A549 (cell line): ENCODE measurements at regions not wholly inside any gene's neighbourhood (a gene's known extent, or its start where the extent isn't known, plus 50 kb on each side); places are given as distances from the start of the nearest gene placed in this dataset.

Source experiments
- ATAC-seq, 2 experiments: fragments of 200-7000 bp in 1 of 2; fragments of >200 bp in 1 of 2; cut with Nextera tagmentation in 1 of 2; cut with Tn5 transposase in 1 of 2; 3 replicates each; pipeline versions ENCODE4 v1.8.0 to v1.9.1; 2018 to 2020; ENCODE audit warnings: mild to moderate bottlenecking in 1 of 2, moderate library complexity in 1 of 2
- CTCF ChIA-PET: fragments of 300-600 bp; sonication (Branson Sonifier 250); formaldehyde crosslinking; extraction: SDS; loops from one replicate; lab custom pipeline; 2021; ENCODE audit warnings: antibody characterized with exemption, inconsistent platforms; lab: Yijun Ruan, JAX
- POLR2A ChIA-PET: fragments of 350-600 bp; formaldehyde crosslinking; extraction: SDS; loops from one replicate; lab custom pipeline; 2021; ENCODE audit warnings: antibody characterized with exemption, inconsistent platforms; lab: Yijun Ruan, JAX
- DNase-seq, 2 experiments: peaks; one replicate each; pipeline versions ENCODE4 v3.0.0 to v3.0.0-alpha.2; 2011 to 2016; ENCODE audit warnings: low read depth in 1 of 2, low spot score in 1 of 2
- FAIRE-seq: peaks from 2 replicates; lab custom pipeline; 2011; peaks lifted over from hg19 to GRCh38; lab: Jason Lieb, UNC
- H3K27ac ChIP-seq, 2 experiments: fragments of >200 bp; sonication (Bioruptor Twin); formaldehyde crosslinking; 3 replicates each; pipeline ENCODE4 v1.5.1; 2016 to 2017
- H3K4me1 ChIP-seq: fragments of >200 bp; sonication (Bioruptor Twin); formaldehyde crosslinking; 3 replicates; pipeline ENCODE4 v1.6.1; 2016
- H3K4me2 ChIP-seq: fragments of >200 bp; sonication (Bioruptor Twin); formaldehyde crosslinking; 3 replicates; pipeline ENCODE4 v1.6.1; 2016
- H3K4me3 ChIP-seq: fragments of >200 bp; sonication (Bioruptor Twin); formaldehyde crosslinking; 3 replicates; pipeline ENCODE4 v1.5.1; 2016
- H3K9me3 ChIP-seq: fragments of >200 bp; sonication (Bioruptor Twin); formaldehyde crosslinking; 3 replicates; pipeline ENCODE4 v1.6.1; 2016
- BHLHE40 ChIP-seq: IDR thresholded peaks from 2 replicates; pipeline ENCODE4 v1.6.1; 2012; ENCODE audit warnings: low read depth, low read length, inconsistent platforms
- CEBPB ChIP-seq, 2 experiments: fragments of >200 bp in 1 of 2; sonication (Bioruptor Twin) in 1 of 2; formaldehyde crosslinking in 1 of 2; IDR thresholded peaks; 2 replicates each; pipeline ENCODE4 v1.6.1; 2012 to 2016
- CHD2 ChIP-seq: fragments of 150-350 bp; IDR thresholded peaks from 2 replicates; pipeline ENCODE4 v1.6.1; 2014; ENCODE audit warnings: low read length; ENCODE audit not compliant: partially characterized antibody
- EHMT2 ChIP-seq: fragments of 200-600 bp; sonication (generic); IDR thresholded peaks from 2 replicates; pipeline ENCODE4 v1.6.1; 2016; ENCODE audit warnings: antibody characterized with exemption, low read depth, mild to moderate bottlenecking, moderate library complexity
- ELK1 ChIP-seq: fragments of 150-350 bp; IDR thresholded peaks from 2 replicates; pipeline ENCODE4 v1.6.1; 2014; ENCODE audit warnings: low read depth, mild to moderate bottlenecking, low read length
- EP300 ChIP-seq, 2 experiments: fragments of >200 bp; sonication (Bioruptor Twin); formaldehyde crosslinking; IDR thresholded peaks; 2 replicates in 1 of 2; 3 replicates in 1 of 2; pipeline ENCODE4 v1.6.1; 2016 to 2017
- ESRRA ChIP-seq: fragments of 150-350 bp; IDR thresholded peaks from 2 replicates; pipeline ENCODE4 v1.6.1; 2014; ENCODE audit warnings: mild to moderate bottlenecking, low read length, borderline replicate concordance
- FOSB ChIP-seq: fragments of 250-450 bp; sonication (Bioruptor Pico); IDR thresholded peaks from 2 replicates; pipeline ENCODE4 v1.5.0; 2020; ENCODE audit warnings: mild to moderate bottlenecking, moderate library complexity
- FOXS1 ChIP-seq: fragments of 250-450 bp; sonication (Bioruptor Pico); IDR thresholded peaks from 2 replicates; pipeline ENCODE4 v1.5.0; 2020; ENCODE audit warnings: mild to moderate bottlenecking, moderate library complexity
- GATA3 ChIP-seq: IDR thresholded peaks from 2 replicates; pipeline ENCODE4 v1.6.1; 2012; ENCODE audit warnings: borderline replicate concordance
- JUN ChIP-seq, 2 experiments: fragments of >200 bp; sonication (Bioruptor Twin); formaldehyde crosslinking; IDR thresholded peaks; 2 replicates in 1 of 2; 3 replicates in 1 of 2; pipeline ENCODE4 v1.6.1; 2016 to 2017
- KDM1A ChIP-seq: fragments of 200-600 bp; sonication (generic); IDR thresholded peaks from 2 replicates; pipeline ENCODE4 v1.6.1; 2016; ENCODE audit warnings: low read depth, mild to moderate bottlenecking
- MAFK ChIP-seq: fragments of 450-650 bp; IDR thresholded peaks from 2 replicates; pipeline ENCODE4 v1.6.1; 2014; ENCODE audit not compliant: partially characterized antibody
- MAZ ChIP-seq: fragments of 150-350 bp; IDR thresholded peaks from 2 replicates; pipeline ENCODE4 v1.6.1; 2014; ENCODE audit warnings: antibody characterized with exemption, low read depth, low read length, borderline replicate concordance
- NFE2L2 ChIP-seq: fragments of 150-350 bp; conservative IDR thresholded peaks from 2 replicates; pipeline ENCODE4 v1.6.1; 2014; ENCODE audit warnings: low read length
- NR3C1 ChIP-seq: fragments of >200 bp; sonication (Bioruptor Twin); formaldehyde crosslinking; IDR thresholded peaks from 3 replicates; pipeline ENCODE4 v1.6.1; 2017
- PBX3 ChIP-seq: IDR thresholded peaks from 2 replicates; pipeline ENCODE4 v1.6.1; 2012
- PHF8 ChIP-seq: fragments of 200-600 bp; sonication (generic); IDR thresholded peaks from 2 replicates; pipeline ENCODE4 v1.6.1; 2016; ENCODE audit warnings: low read depth, mild to moderate bottlenecking, antibody characterized with exemption, moderate library complexity, borderline replicate concordance
- POLR2AphosphoS2 ChIP-seq: conservative IDR thresholded peaks from 2 replicates; pipeline ENCODE4 v1.6.1; 2012; ENCODE audit warnings: low read length, improper control_type of control experiment, inconsistent platforms
- RAD21 ChIP-seq, 2 experiments: fragments of >200 bp in 1 of 2; sonication (Bioruptor Twin) in 1 of 2; formaldehyde crosslinking in 1 of 2; IDR thresholded peaks in 1 of 2; conservative IDR thresholded peaks in 1 of 2; 2 replicates in 1 of 2; 3 replicates in 1 of 2; pipeline ENCODE4 v1.6.1; 2012 to 2018; ENCODE audit warnings: inconsistent platforms in 1 of 2
- RCOR1 ChIP-seq: fragments of 150-350 bp; IDR thresholded peaks from 2 replicates; pipeline ENCODE4 v1.6.1; 2014; ENCODE audit warnings: antibody characterized with exemption, low read length, low read depth
- REST ChIP-seq: fragments of 200-600 bp; sonication (generic); IDR thresholded peaks from 2 replicates; pipeline ENCODE4 v1.6.1; 2016; ENCODE audit warnings: antibody characterized with exemption, mild to moderate bottlenecking, moderate library complexity
- SREBF2 ChIP-seq: fragments of 450-650 bp; IDR thresholded peaks from 2 replicates; pipeline ENCODE4 v1.6.1; 2014; ENCODE audit warnings: mild to moderate bottlenecking, moderate library complexity
- TP53 ChIP-seq: fragments of 250-450 bp; sonication (Bioruptor Pico); IDR thresholded peaks from 2 replicates; pipeline ENCODE4 v1.5.0; 2021; ENCODE audit warnings: mild to moderate bottlenecking, moderate library complexity
- ZC3H11A ChIP-seq: fragments of 450-650 bp; IDR thresholded peaks from 2 replicates; pipeline ENCODE4 v1.6.1; 2014; ENCODE audit warnings: antibody characterized with exemption, mild to moderate bottlenecking
- WGBS: methylation state at CpG from one replicate; pipeline ENCODE4 v1.1.6; 2017; ENCODE audit errors: missing lambda C conversion rate; 5-methylcytosine and 5-hydroxymethylcytosine counted together
- TF ChIP-seq, protein P1 (sequence below): fragments of >200 bp; sonication (Bioruptor Twin); formaldehyde crosslinking; IDR thresholded peaks from 3 replicates; pipeline ENCODE4 v1.5.1; 2016
- TF ChIP-seq, protein P2 (sequence below): fragments of >200 bp; sonication (Bioruptor Twin); formaldehyde crosslinking; IDR thresholded peaks from 3 replicates; pipeline ENCODE4 v1.6.1; 2016
- TF ChIP-seq, protein P3 (sequence below): fragments of 450-650 bp; IDR thresholded peaks from 2 replicates; pipeline ENCODE4 v1.6.1; 2014; ENCODE audit warnings: antibody characterized with exemption

GRCh38 chr4:106652095-106652494, 283.5 kb upstream of the GIMD1 start:
- Histone ChIP-seq H3K4me3 (no peak overlapping the region), H3K9me3 (no peaks in the 10 kb centered on the region), H3K4me2 (no peak overlapping the region), H3K4me1 (no peaks in the 10 kb centered on the region), H3K27ac (no peak overlapping the region)
- CTCF ChIA-PET, result no interaction called here
- 53% methylated on average over 2 of the region's 2 CpGs for WGBS
- no peak for FAIRE-seq
- no peak for DNase-seq
- POLR2A ChIA-PET, result no interaction called here
- no peak for TF ChIP-seq EP300 (IDR thresholded peaks at IDR 0.05)
- no peak for TF ChIP-seq MAZ
- no peak for TF ChIP-seq REST
- no peak for TF ChIP-seq ESRRA
- TF ChIP-seq, protein P1, sequence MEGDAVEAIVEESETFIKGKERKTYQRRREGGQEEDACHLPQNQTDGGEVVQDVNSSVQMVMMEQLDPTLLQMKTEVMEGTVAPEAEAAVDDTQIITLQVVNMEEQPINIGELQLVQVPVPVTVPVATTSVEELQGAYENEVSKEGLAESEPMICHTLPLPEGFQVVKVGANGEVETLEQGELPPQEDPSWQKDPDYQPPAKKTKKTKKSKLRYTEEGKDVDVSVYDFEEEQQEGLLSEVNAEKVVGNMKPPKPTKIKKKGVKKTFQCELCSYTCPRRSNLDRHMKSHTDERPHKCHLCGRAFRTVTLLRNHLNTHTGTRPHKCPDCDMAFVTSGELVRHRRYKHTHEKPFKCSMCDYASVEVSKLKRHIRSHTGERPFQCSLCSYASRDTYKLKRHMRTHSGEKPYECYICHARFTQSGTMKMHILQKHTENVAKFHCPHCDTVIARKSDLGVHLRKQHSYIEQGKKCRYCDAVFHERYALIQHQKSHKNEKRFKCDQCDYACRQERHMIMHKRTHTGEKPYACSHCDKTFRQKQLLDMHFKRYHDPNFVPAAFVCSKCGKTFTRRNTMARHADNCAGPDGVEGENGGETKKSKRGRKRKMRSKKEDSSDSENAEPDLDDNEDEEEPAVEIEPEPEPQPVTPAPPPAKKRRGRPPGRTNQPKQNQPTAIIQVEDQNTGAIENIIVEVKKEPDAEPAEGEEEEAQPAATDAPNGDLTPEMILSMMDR, result no peak
- TF ChIP-seq EHMT2, result no peak
- TF ChIP-seq FOXS1 (CRISPR knock-in tag), result no peak
- TF ChIP-seq GATA3, result no peak
- no peak for TF ChIP-seq BHLHE40
- no peak for TF ChIP-seq CEBPB (IDR thresholded peaks at IDR 0.05)
- no peak for TF ChIP-seq RAD21 (conservative IDR thresholded peaks at IDR 0.05 in 1 of 2, IDR thresholded peaks at IDR 0.05 in 1 of 2)
- no peak for TF ChIP-seq SREBF2
- no peak for TF ChIP-seq RCOR1
- no peak for TF ChIP-seq CHD2
- no peak for TF ChIP-seq MAFK
- TF ChIP-seq, protein P2, sequence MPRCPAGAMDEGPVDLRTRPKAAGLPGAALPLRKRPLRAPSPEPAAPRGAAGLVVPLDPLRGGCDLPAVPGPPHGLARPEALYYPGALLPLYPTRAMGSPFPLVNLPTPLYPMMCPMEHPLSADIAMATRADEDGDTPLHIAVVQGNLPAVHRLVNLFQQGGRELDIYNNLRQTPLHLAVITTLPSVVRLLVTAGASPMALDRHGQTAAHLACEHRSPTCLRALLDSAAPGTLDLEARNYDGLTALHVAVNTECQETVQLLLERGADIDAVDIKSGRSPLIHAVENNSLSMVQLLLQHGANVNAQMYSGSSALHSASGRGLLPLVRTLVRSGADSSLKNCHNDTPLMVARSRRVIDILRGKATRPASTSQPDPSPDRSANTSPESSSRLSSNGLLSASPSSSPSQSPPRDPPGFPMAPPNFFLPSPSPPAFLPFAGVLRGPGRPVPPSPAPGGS, result no peak
- no peak for ATAC-seq

DNA sequence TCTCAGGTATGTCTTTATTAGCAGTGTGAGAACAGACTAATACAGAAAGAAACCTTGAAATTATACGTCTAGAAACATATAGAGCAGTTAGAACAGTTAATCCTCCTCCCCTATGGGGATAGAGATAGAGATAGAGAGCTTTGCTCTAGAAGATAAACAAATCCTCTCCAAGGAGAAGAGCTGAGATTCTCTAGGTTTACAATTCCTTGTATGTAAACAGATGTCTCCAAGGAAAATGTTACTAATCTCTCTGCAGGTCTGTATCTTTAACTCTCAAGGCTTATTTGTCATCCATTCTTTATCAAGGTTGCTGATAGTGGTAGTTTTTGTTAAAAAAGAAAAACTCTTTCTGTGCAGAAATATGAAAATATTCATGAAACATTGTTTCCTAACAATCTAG, 282.1 kb upstream of the GIMD1 start:
- Histone ChIP-seq H3K4me1 (no peaks in the 10 kb centered on the region), H3K9me3 (no peaks in the 10 kb centered on the region), H3K4me2 (no peak overlapping the region), H3K27ac (no peak overlapping the region), H3K4me3 (no peak overlapping the region)
- ATAC-seq (no peak), DNase-seq (no peak), FAIRE-seq (no peak)
- 0% methylated on average over 1 of the region's 1 CpG for WGBS
- POLR2A ChIA-PET, result no interaction called here
- CTCF ChIA-PET, result no interaction called here
- TF ChIP-seq ELK1, result no peak
- no peak for TF ChIP-seq PBX3
- TF ChIP-seq ZC3H11A, result no peak
- TF ChIP-seq JUN (IDR thresholded peaks at IDR 0.05), result no peak
- TF ChIP-seq RAD21 (conservative IDR thresholded peaks at IDR 0.05 in 1 of 2, IDR thresholded peaks at IDR 0.05 in 1 of 2), result no peak
- no peak for TF ChIP-seq PHF8
- TF ChIP-seq NFE2L2, result no peak
- TF ChIP-seq FOSB (CRISPR knock-in tag), result no peak
- TF ChIP-seq, protein P3, sequence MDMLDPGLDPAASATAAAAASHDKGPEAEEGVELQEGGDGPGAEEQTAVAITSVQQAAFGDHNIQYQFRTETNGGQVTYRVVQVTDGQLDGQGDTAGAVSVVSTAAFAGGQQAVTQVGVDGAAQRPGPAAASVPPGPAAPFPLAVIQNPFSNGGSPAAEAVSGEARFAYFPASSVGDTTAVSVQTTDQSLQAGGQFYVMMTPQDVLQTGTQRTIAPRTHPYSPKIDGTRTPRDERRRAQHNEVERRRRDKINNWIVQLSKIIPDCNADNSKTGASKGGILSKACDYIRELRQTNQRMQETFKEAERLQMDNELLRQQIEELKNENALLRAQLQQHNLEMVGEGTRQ, result no peak
- TF ChIP-seq KDM1A, result no peak
- no peak for TF ChIP-seq GATA3
- no peak for TF ChIP-seq NR3C1
- TF ChIP-seq TP53 (CRISPR knock-in tag), result no peak
- TF ChIP-seq, protein P1, result no peak
- TF ChIP-seq POLR2AphosphoS2, result no peak
